H1 (cell line): ENCODE measurements at regions not wholly inside any gene's neighbourhood (a gene's known extent, or its start where the extent isn't known, plus 50 kb on each side); places are given as distances from the start of the nearest gene placed in this dataset.

ENCODE experiments used
- CTCF ChIA-PET: fragments of 300-600 bp; sonication (Branson Sonifier 250); formaldehyde crosslinking; loops from one replicate; lab custom pipeline; 2021; ENCODE audit not compliant: partially characterized antibody; lab: Charles Lee
- POLR2A ChIA-PET: fragments of 300-600 bp; sonication (Branson Sonifier 250); formaldehyde crosslinking; loops from one replicate; lab custom pipeline; 2021; ENCODE audit warnings: inconsistent platforms; ENCODE audit not compliant: partially characterized antibody; lab: Charles Lee
- DNase-seq, 2 experiments: peaks; one replicate each; pipeline versions ENCODE4 v3.0.0 to v3.0.0-alpha.2; 2010 to 2022; ENCODE audit warnings: low spot score in 2 of 2, low read depth in 1 of 2, mixed read lengths in 1 of 2
- FAIRE-seq: peaks from 2 replicates; lab custom pipeline; 2011; peaks lifted over from hg19 to GRCh38; lab: Jason Lieb, UNC
- H2AFZ ChIP-seq: 2 replicates; pipeline ENCODE4 v1.8.1; 2012; ENCODE audit warnings: low read length, inconsistent platforms
- H2AK5ac ChIP-seq: 2 replicates; pipeline ENCODE4 v1.6.1; 2013; ENCODE audit warnings: low read depth, low read length
- H2BK120ac ChIP-seq: replicated peaks from 2 replicates; pipeline ENCODE3; 2013; ENCODE audit warnings: low read depth, low read length, inconsistent platforms
- H2BK12ac ChIP-seq: 2 replicates; pipeline ENCODE4 v1.6.1; 2013; ENCODE audit warnings: low read depth, low read length
- H2BK15ac ChIP-seq: 2 replicates; pipeline ENCODE4 v1.6.1; 2013; ENCODE audit warnings: low read length
- H2BK20ac ChIP-seq: 2 replicates; pipeline ENCODE4 v1.6.1; 2013; ENCODE audit warnings: low read length
- H2BK5ac ChIP-seq: 2 replicates; pipeline ENCODE4 v1.6.1; 2013; ENCODE audit warnings: low read depth, low read length
- H3K14ac ChIP-seq: 2 replicates; pipeline ENCODE4 v1.6.1; 2013; ENCODE audit warnings: inconsistent platforms; ENCODE audit not compliant: insufficient read length
- H3K18ac ChIP-seq: 2 replicates; pipeline ENCODE4 v1.6.1; 2013; ENCODE audit warnings: low read length; ENCODE audit errors: extremely low read depth
- H3K23ac ChIP-seq: 2 replicates; pipeline ENCODE4 v1.6.1; 2013; ENCODE audit warnings: inconsistent platforms; ENCODE audit not compliant: insufficient read length
- H3K23me2 ChIP-seq: 2 replicates; pipeline ENCODE4 v1.6.1; 2013; ENCODE audit warnings: low read depth, low read length
- H3K27ac ChIP-seq: 2 replicates; pipeline ENCODE4 v1.6.1; 2011; ENCODE audit warnings: low read depth, low read length, inconsistent platforms
- H3K27me3 ChIP-seq, 4 experiments: replicated peaks in 1 of 4; 1 replicate in 1 of 4; 2 replicates in 3 of 4; pipeline versions ENCODE4 v1.6.1 to v1.8.1; 2011 to 2013; ENCODE audit warnings: low read length in 3 of 4, mild to moderate bottlenecking in 3 of 4, inconsistent platforms in 2 of 4, mixed read lengths in 2 of 4, moderate library complexity in 1 of 4; ENCODE audit not compliant: control insufficient read depth in 3 of 4, insufficient read depth in 3 of 4; ENCODE audit errors: extremely low read depth in 1 of 4
- H3K36me3 ChIP-seq, 4 experiments: 2 replicates each; pipeline versions ENCODE4 v1.6.1 to v1.8.1; 2011 to 2013; ENCODE audit warnings: mild to moderate bottlenecking in 4 of 4, low read length in 3 of 4, moderate library complexity in 2 of 4, control low read depth in 1 of 4, inconsistent platforms in 1 of 4; ENCODE audit not compliant: insufficient read depth in 4 of 4, control insufficient read depth in 2 of 4
- H3K4ac ChIP-seq: replicated peaks from 2 replicates; pipeline ENCODE3; 2013; ENCODE audit warnings: low read length, low read depth, mixed read lengths, inconsistent platforms; ENCODE audit not compliant: insufficient read length
- H3K4me1 ChIP-seq, 4 experiments: replicated peaks in 1 of 4; 1 replicate in 1 of 4; 2 replicates in 3 of 4; pipeline versions ENCODE4 v1.6.1 to v1.8.1; 2011 to 2013; ENCODE audit warnings: low read length in 3 of 4, inconsistent platforms in 2 of 4, mixed read lengths in 1 of 4; ENCODE audit not compliant: insufficient read depth in 4 of 4, control insufficient read depth in 3 of 4
- H3K4me2 ChIP-seq, 2 experiments: 2 replicates each; pipeline versions ENCODE4 v1.6.1 to v1.8.1; 2011 to 2013; ENCODE audit warnings: low read depth in 2 of 2, low read length in 2 of 2, control low read depth in 1 of 2, inconsistent platforms in 1 of 2, mild to moderate bottlenecking in 1 of 2; ENCODE audit not compliant: insufficient read depth in 1 of 2
- H3K4me3 ChIP-seq, 4 experiments: fragments of 200-600, 300-600 bp in 1 of 4; sonication (generic), shearing (Covaris generic), sonication (Bioruptor Twin) in 1 of 4; 2 replicates each; pipeline versions ENCODE4 v1.5.1 to v1.8.1; 2011 to 2016; ENCODE audit warnings: low read length in 4 of 4, low read depth in 3 of 4, control low read depth in 2 of 4, inconsistent platforms in 2 of 4, mild to moderate bottlenecking in 2 of 4, mixed read lengths in 1 of 4, moderate library complexity in 1 of 4; ENCODE audit not compliant: insufficient read depth in 2 of 4; ENCODE audit errors: extremely low read depth in 1 of 4
- H3K56ac ChIP-seq: replicated peaks from 2 replicates; pipeline ENCODE3; 2013; ENCODE audit warnings: low read depth, mild to moderate bottlenecking, mixed read lengths, low read length, inconsistent platforms; ENCODE audit not compliant: insufficient read length
- H3K79me1 ChIP-seq: 2 replicates; pipeline ENCODE4 v1.6.1; 2013; ENCODE audit warnings: low read depth, low read length, control low read depth
- H3K79me2 ChIP-seq, 2 experiments: 2 replicates each; pipeline versions ENCODE4 v1.6.1 to v1.8.1; 2012 to 2013; ENCODE audit warnings: low read length in 2 of 2, mild to moderate bottlenecking in 2 of 2, inconsistent platforms in 1 of 2; ENCODE audit not compliant: insufficient read depth in 2 of 2, control insufficient read depth in 1 of 2
- H3K9ac ChIP-seq, 4 experiments: replicated peaks in 1 of 4; 1 replicate in 1 of 4; 2 replicates in 3 of 4; pipeline versions ENCODE4 v1.6.1 to v1.8.1; 2011 to 2013; ENCODE audit warnings: low read depth in 3 of 4, low read length in 3 of 4, control low read depth in 2 of 4, mild to moderate bottlenecking in 2 of 4, moderate library complexity in 2 of 4, inconsistent platforms in 1 of 4; ENCODE audit errors: extremely low read depth in 1 of 4
- H3K9me3 ChIP-seq, 2 experiments: 2 replicates each; pipeline versions ENCODE4 v1.6.1 to v1.8.1; 2012 to 2013; ENCODE audit warnings: mild to moderate bottlenecking in 2 of 2, moderate library complexity in 2 of 2, control low read depth in 1 of 2, inconsistent platforms in 1 of 2, low read depth in 1 of 2, low read length in 1 of 2, mixed read lengths in 1 of 2; ENCODE audit not compliant: insufficient read depth in 2 of 2
- H4K20me1 ChIP-seq, 2 experiments: replicated peaks in 1 of 2; 2 replicates each; pipeline versions ENCODE3 to v1.8.1; 2011 to 2013; ENCODE audit warnings: inconsistent platforms in 2 of 2, low read length in 2 of 2, mild to moderate bottlenecking in 1 of 2; ENCODE audit not compliant: insufficient read depth in 2 of 2, control insufficient read depth in 1 of 2
- H4K5ac ChIP-seq: 2 replicates; pipeline ENCODE4 v1.6.1; 2013; ENCODE audit warnings: low read length, low read depth, mixed read lengths, inconsistent platforms; ENCODE audit not compliant: insufficient read length
- H4K8ac ChIP-seq: 2 replicates; pipeline ENCODE4 v1.8.0; 2013; ENCODE audit warnings: mild to moderate bottlenecking, moderate library complexity, low read length, inconsistent platforms; ENCODE audit not compliant: insufficient read depth; ENCODE audit errors: extremely low read depth
- H4K91ac ChIP-seq: replicated peaks from 2 replicates; pipeline ENCODE3; 2013; ENCODE audit warnings: low read length, mixed read lengths, inconsistent platforms; ENCODE audit not compliant: insufficient read length
- CEBPB ChIP-seq: IDR thresholded peaks from 2 replicates; pipeline ENCODE4 v1.6.1; 2012; ENCODE audit warnings: low read depth, low read length
- KDM4A ChIP-seq: IDR thresholded peaks from one replicate; pipeline ENCODE4 v1.7.1; 2012; ENCODE audit warnings: low read depth, mild to moderate bottlenecking, moderate library complexity, low read length, inconsistent platforms; ENCODE audit not compliant: severe bottlenecking
- SIN3A ChIP-seq, 2 experiments: IDR thresholded peaks in 1 of 2; conservative IDR thresholded peaks in 1 of 2; 2 replicates each; pipeline ENCODE4 v1.6.1; 2011 to 2012; ENCODE audit warnings: low read length in 2 of 2, improper control_type of control experiment in 1 of 2, low read depth in 1 of 2, mild to moderate bottlenecking in 1 of 2
- SP1 ChIP-seq: IDR thresholded peaks from 2 replicates; pipeline ENCODE4 v1.6.1; 2011; ENCODE audit warnings: low read depth, low read length
- WGBS, 2 experiments: shearing (Covaris generic) in 1 of 2; methylation state at CpG; one replicate each; pipeline versions ENCODE4 v1.1.6 to v1.1.7; 2013 to 2015; ENCODE audit warnings: low lambda C conversion rate in 2 of 2, mixed read lengths in 2 of 2, inconsistent platforms in 1 of 2, low coverage in 1 of 2, missing lambda C conversion rate in 1 of 2; ENCODE audit not compliant: insufficient replicate concordance in 2 of 2, insufficient coverage in 1 of 2, insufficient read length in 1 of 2; ENCODE audit errors: extremely low coverage in 1 of 2, missing lambda C conversion rate in 1 of 2; 5-methylcytosine and 5-hydroxymethylcytosine counted together
- TF ChIP-seq, protein P1 (sequence below): IDR thresholded peaks from 2 replicates; pipeline ENCODE4 v1.6.1; 2012; ENCODE audit warnings: inconsistent platforms

DNA sequence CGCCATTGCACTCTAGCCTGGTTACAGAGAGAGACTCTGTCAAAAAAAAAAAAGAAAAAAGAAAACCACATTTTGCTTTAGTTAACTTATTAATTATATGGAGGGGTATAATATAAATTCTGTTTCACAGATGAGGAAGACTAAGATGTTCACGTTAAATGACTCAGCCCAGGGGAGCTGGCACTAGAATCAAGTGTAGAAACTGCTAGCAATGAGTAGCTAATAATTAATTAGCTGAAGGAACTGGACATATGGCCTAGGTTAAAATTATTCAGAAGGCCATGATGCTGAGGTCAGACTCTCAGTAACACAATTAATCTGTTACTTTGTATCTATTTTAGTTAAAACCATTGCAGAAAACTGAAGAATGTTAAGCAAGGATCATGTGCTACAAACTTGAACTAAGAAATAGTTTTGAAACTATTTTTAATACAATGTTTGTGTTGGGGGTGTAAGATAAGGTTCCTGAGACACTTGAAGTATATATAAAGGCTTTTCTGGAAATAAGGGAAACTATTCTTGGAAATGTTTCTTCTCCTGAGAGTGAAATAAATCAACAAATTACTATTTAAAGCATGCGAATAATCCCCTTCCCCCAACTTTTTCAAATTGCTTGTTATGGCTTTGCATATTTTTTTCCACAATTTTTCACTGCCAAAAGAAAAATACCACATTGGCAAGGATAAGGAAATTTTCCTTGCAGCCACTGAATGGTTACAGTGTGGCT lies 589.3 kb downstream of the SOX5 start:
- Histone ChIP-seq H3K18ac (no peak overlapping the region), H4K5ac (no peak overlapping the region), H3K9ac (no peak overlapping the region), H4K8ac (no peak overlapping the region), H3K79me1 (no peaks in the 10 kb centered on the region), H4K91ac (no peak overlapping the region), H2AK5ac (no peak overlapping the region), H3K27me3 (no peaks in the 10 kb centered on the region), H2BK120ac (no peak overlapping the region), H3K23ac (no peak overlapping the region), H3K4me3 (no peak overlapping the region), H3K4me2 (no peak overlapping the region), H3K56ac (no peak overlapping the region), H2BK12ac (no peak overlapping the region), H2AFZ (no peak overlapping the region), H3K9me3 (peaks cover 6 to 16% of the 10 kb centered on the region in 2 experiments), H3K23me2 (no peaks in the 10 kb centered on the region), H2BK5ac (no peak overlapping the region), H3K14ac (no peak overlapping the region), H3K27ac (no peak overlapping the region), H2BK15ac (no peak overlapping the region), H3K4ac (no peak overlapping the region), H3K36me3 (peaks cover 0 to 2% (median 0%) of the 10 kb centered on the region in 4 experiments; a peak in 1 of 8 replicates), H2BK20ac (no peak overlapping the region), H3K4me1 (no peaks in the 10 kb centered on the region), H4K20me1 (no peaks in the 10 kb centered on the region), H3K79me2 (no peaks in the 10 kb centered on the region)
- TF ChIP-seq KDM4A (no peak), SIN3A (conservative IDR thresholded peaks at IDR 0.05 in 1 of 2, IDR thresholded peaks at IDR 0.05 in 1 of 2; ENCODE audit: low read depth in 1 of 2, low read length in 2 of 2) (no peak), CEBPB (no peak), SP1 (no peak)
- TF ChIP-seq, protein P1, sequence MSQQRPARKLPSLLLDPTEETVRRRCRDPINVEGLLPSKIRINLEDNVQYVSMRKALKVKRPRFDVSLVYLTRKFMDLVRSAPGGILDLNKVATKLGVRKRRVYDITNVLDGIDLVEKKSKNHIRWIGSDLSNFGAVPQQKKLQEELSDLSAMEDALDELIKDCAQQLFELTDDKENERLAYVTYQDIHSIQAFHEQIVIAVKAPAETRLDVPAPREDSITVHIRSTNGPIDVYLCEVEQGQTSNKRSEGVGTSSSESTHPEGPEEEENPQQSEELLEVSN, result no peak
- 94% methylated on average over 3 of the region's 3 CpGs; no CpG with 5 or more reads in 1 of the 2 experiments for WGBS, 2 experiments
- DNase-seq (no peak), FAIRE-seq (no peak)
- ChIA-PET POLR2A (no interaction called here), CTCF (interaction anchor here (0.7 to 1.1 kb wide), 2 partner anchors 139 to 152 kb away, joined by 3 read pairs; no protein-coding TSS in a partner anchor)
